GM23248 (cell line): ENCODE measurements at regions not wholly inside any gene's neighbourhood (a gene's known extent, or its start where the extent isn't known, plus 50 kb on each side); places are given as distances from the start of the nearest gene placed in this dataset.

Experiments
- DNase-seq: peaks from one replicate; pipeline ENCODE4 v3.0.0-alpha.2; 2015
- H2AFZ ChIP-seq: fragments of 200-600 bp; sonication (generic); 2 replicates; pipeline ENCODE4 v1.6.1; 2016; ENCODE audit warnings: antibody characterized with exemption
- H3F3A ChIP-seq: fragments of 200-600 bp; sonication (generic); 2 replicates; pipeline ENCODE4 v1.6.1; 2016; ENCODE audit warnings: mild to moderate bottlenecking, antibody characterized with exemption, mixed run types; ENCODE audit not compliant: insufficient read depth
- H3K27ac ChIP-seq: fragments of 200-600 bp; sonication (generic); 2 replicates; pipeline ENCODE4 v1.5.1; 2016; ENCODE audit warnings: mild to moderate bottlenecking
- H3K27me3 ChIP-seq: fragments of 200-600 bp; sonication (generic); replicated peaks from 2 replicates; pipeline ENCODE4 v1.6.1; 2016; ENCODE audit warnings: mild to moderate bottlenecking; ENCODE audit not compliant: insufficient read depth
- H3K36me3 ChIP-seq: fragments of 200-600 bp; sonication (generic); 2 replicates; pipeline ENCODE4 v1.6.1; 2016; ENCODE audit warnings: low read depth, mild to moderate bottlenecking
- H3K4me1 ChIP-seq: fragments of 200-600 bp; sonication (generic); 2 replicates; pipeline ENCODE4 v1.6.1; 2016; ENCODE audit warnings: mild to moderate bottlenecking; ENCODE audit not compliant: insufficient read depth
- H3K4me2 ChIP-seq: fragments of 200-600 bp; sonication (generic); one replicate; pipeline ENCODE4 v1.6.1; 2016; ENCODE audit warnings: mild to moderate bottlenecking; ENCODE audit not compliant: unreplicated experiment
- H3K4me3 ChIP-seq: fragments of 200-600 bp; sonication (generic); 2 replicates; pipeline ENCODE4 v1.5.1; 2016; ENCODE audit warnings: mild to moderate bottlenecking
- H3K79me2 ChIP-seq: fragments of 200-600 bp; sonication (generic); 2 replicates; pipeline ENCODE4 v1.6.1; 2016; ENCODE audit warnings: mild to moderate bottlenecking; ENCODE audit not compliant: insufficient read depth
- H3K9ac ChIP-seq: fragments of 200-600 bp; sonication (generic); 2 replicates; pipeline ENCODE4 v1.6.1; 2016; ENCODE audit warnings: mild to moderate bottlenecking
- H3K9me2 ChIP-seq: fragments of 200-600 bp; sonication (generic); 2 replicates; pipeline ENCODE4 v1.6.1; 2016; ENCODE audit warnings: mixed run types, mild to moderate bottlenecking, moderate library complexity; ENCODE audit not compliant: insufficient read depth
- H3K9me3 ChIP-seq: fragments of 200-600 bp; sonication (generic); one replicate; pipeline ENCODE4 v1.6.1; 2017; ENCODE audit warnings: low read depth
- H4K20me1 ChIP-seq: fragments of 200-600 bp; sonication (generic); 2 replicates; pipeline ENCODE4 v1.6.0; 2016; ENCODE audit not compliant: insufficient read depth
- EZH2 ChIP-seq: fragments of 200-600 bp; sonication (generic); IDR thresholded peaks from 2 replicates; pipeline ENCODE4 v1.6.1; 2018; ENCODE audit warnings: antibody characterized with exemption, mild to moderate bottlenecking; ENCODE audit not compliant: insufficient read depth, poor library complexity, severe bottlenecking
- EZH2phosphoT487 ChIP-seq: fragments of 200-600 bp; sonication (generic); IDR thresholded peaks from 2 replicates; pipeline ENCODE4 v1.6.1; 2018; ENCODE audit warnings: antibody characterized with exemption, moderate library complexity, mild to moderate bottlenecking, low read depth; ENCODE audit not compliant: insufficient read depth
- WGBS, 2 experiments: methylation state at CpG; one replicate each; pipeline ENCODE4 v1.1.6; 2015 to 2017; ENCODE audit warnings: low lambda C conversion rate in 2 of 2, low coverage in 1 of 2; ENCODE audit errors: missing lambda C conversion rate in 2 of 2; 5-methylcytosine and 5-hydroxymethylcytosine counted together
- in situ Hi-C: fragments of 300-500 bp; cut with MboI; formaldehyde crosslinking; loops from 2 replicates; pipeline ENCODE4 v1.15.0; 2020

- no peak for DNase-seq
- Histone ChIP-seq H3K27me3 (no peaks in the 10 kb centered on the region), H3K4me3 (no peak overlapping the region), H3K79me2 (no peaks in the 10 kb centered on the region), H3K27ac (no peak overlapping the region), H3K9me2 (no peaks in the 10 kb centered on the region), H3K36me3 (no peaks in the 10 kb centered on the region), H3K4me2 (no peak overlapping the region), H3K4me1 (no peaks in the 10 kb centered on the region), H3K9me3 (no peaks in the 10 kb centered on the region), H4K20me1 (no peaks in the 10 kb centered on the region), H3F3A (no peaks in the 10 kb centered on the region), H2AFZ (no peak overlapping the region), H3K9ac (no peak overlapping the region)
- WGBS, 2 experiments = 23 to 24% methylated on average over 3 of the region's 3 CpGs
- TF ChIP-seq EZH2phosphoT487 (no peak), EZH2 (no peak)
- in situ Hi-C loops = no loop called here
Measured at GRCh38 chr6:147911057-147911456, 402.6 kb downstream of the SAMD5 start.

- in situ Hi-C loops = no loop called here
- H2AFZ ChIP-seq = no peak overlapping the region
- H4K20me1 ChIP-seq = no peaks in the 10 kb centered on the region
- H3K9ac ChIP-seq = no peak overlapping the region
- TF ChIP-seq EZH2 (no peak), EZH2phosphoT487 (no peak)
- H3K9me3 ChIP-seq = no peaks in the 10 kb centered on the region
- no peak overlapping the region for H3K27ac ChIP-seq
- H3K4me2 ChIP-seq = no peak overlapping the region
- no peak overlapping the region for H3K4me3 ChIP-seq
- no peak for DNase-seq
- H3K27me3 ChIP-seq = no peaks in the 10 kb centered on the region
- H3K4me1 ChIP-seq = no peaks in the 10 kb centered on the region
- H3K9me2 ChIP-seq = no peaks in the 10 kb centered on the region
- H3K36me3 ChIP-seq = no peaks in the 10 kb centered on the region
- WGBS, 2 experiments = 15 to 21% methylated on average over 2 of the region's 2 CpGs
- no peaks in the 10 kb centered on the region for H3K79me2 ChIP-seq
- H3F3A ChIP-seq = no peaks in the 10 kb centered on the region
Measured at GRCh38 chr6:147911686-147912085, 403.2 kb downstream of the SAMD5 start.

- H3K36me3 ChIP-seq = no peaks in the 10 kb centered on the region
- H3K27me3 ChIP-seq = no peaks in the 10 kb centered on the region
- H3K9ac ChIP-seq = no peak overlapping the region
- H3K9me2 ChIP-seq = no peaks in the 10 kb centered on the region
- H3K9me3 ChIP-seq = no peaks in the 10 kb centered on the region
- in situ Hi-C loops = no loop called here
- WGBS, 2 experiments = 22 to 27% methylated on average over 7 of the region's 7 CpGs
- no peak overlapping the region for H3K4me3 ChIP-seq
- no peaks in the 10 kb centered on the region for H3K79me2 ChIP-seq
- H2AFZ ChIP-seq = no peak overlapping the region
- TF ChIP-seq EZH2phosphoT487 (no peak), EZH2 (no peak)
- no peaks in the 10 kb centered on the region for H4K20me1 ChIP-seq
- H3K4me2 ChIP-seq = no peak overlapping the region
- H3F3A ChIP-seq = no peaks in the 10 kb centered on the region
- no peak overlapping the region for H3K27ac ChIP-seq
- no peak for DNase-seq
- no peaks in the 10 kb centered on the region for H3K4me1 ChIP-seq
Measured at GRCh38 chr6:147922799-147923198, 414.3 kb downstream of the SAMD5 start.

GRCh38 chr6:147924598-147924997, 416.1 kb downstream of the SAMD5 start:
- Histone ChIP-seq H3K4me3 (no peak overlapping the region), H3K27me3 (no peaks in the 10 kb centered on the region), H3F3A (no peaks in the 10 kb centered on the region), H3K9ac (no peak overlapping the region), H3K9me3 (no peaks in the 10 kb centered on the region), H3K79me2 (no peaks in the 10 kb centered on the region), H3K27ac (no peak overlapping the region), H4K20me1 (no peaks in the 10 kb centered on the region), H3K4me1 (no peaks in the 10 kb centered on the region), H3K36me3 (no peaks in the 10 kb centered on the region), H3K9me2 (no peaks in the 10 kb centered on the region), H3K4me2 (no peak overlapping the region), H2AFZ (no peak overlapping the region)
- in situ Hi-C loops = no loop called here
- 7 to 20% methylated on average over 1 of the region's 1 CpG for WGBS, 2 experiments
- TF ChIP-seq EZH2phosphoT487 (no peak), EZH2 (no peak)
- DNase-seq = no peak

- no peak overlapping the region for H3K4me2 ChIP-seq
- 30 to 37% methylated on average over 1 of the region's 1 CpG for WGBS, 2 experiments
- H3F3A ChIP-seq = no peaks in the 10 kb centered on the region
- no peaks in the 10 kb centered on the region for H3K27me3 ChIP-seq
- no peak for DNase-seq
- H3K79me2 ChIP-seq = no peaks in the 10 kb centered on the region
- H3K36me3 ChIP-seq = no peaks in the 10 kb centered on the region
- no peak overlapping the region for H2AFZ ChIP-seq
- no peak for TF ChIP-seq EZH2
- no peak for TF ChIP-seq EZH2phosphoT487
- H3K4me3 ChIP-seq = no peak overlapping the region
- H3K27ac ChIP-seq = no peak overlapping the region
- H3K9me3 ChIP-seq = no peaks in the 10 kb centered on the region
- H3K9ac ChIP-seq = no peak overlapping the region
- H3K9me2 ChIP-seq = no peaks in the 10 kb centered on the region
- in situ Hi-C loops = no loop called here
- no peaks in the 10 kb centered on the region for H4K20me1 ChIP-seq
- no peaks in the 10 kb centered on the region for H3K4me1 ChIP-seq
Measured at GRCh38 chr6:147925826-147926225, 416.8 kb upstream of the SASH1 start.
